Left lung (tissue), 4 donors: ENCODE measurements at regions not wholly inside any gene's neighbourhood (a gene's known extent, or its start where the extent isn't known, plus 50 kb on each side); places are given as distances from the start of the nearest gene placed in this dataset.

Experiments
- ATAC-seq: fragments of 200-7000 bp; cut with Tn5 transposase; one replicate; pipeline ENCODE4 v1.9.1; 2020; ENCODE audit warnings: moderate library complexity
- DNase-seq, 4 donors: peaks; one replicate each; pipeline ENCODE4 v3.0.0-alpha.2; 2013 to 2020
- H3K27ac ChIP-seq, 2 donors: fragments of 200-600 bp; sonication (generic) in 1 of 2; one replicate each; pipeline versions ENCODE4 v1.5.0 to v1.8.0; 2020 to 2021
- H3K27me3 ChIP-seq, 2 donors: fragments of 200-600 bp; sonication (generic) in 1 of 2; one replicate each; pipeline versions ENCODE4 v1.5.0 to v1.8.0; 2020 to 2021
- H3K36me3 ChIP-seq, 2 donors: fragments of 200-600 bp; sonication (generic) in 1 of 2; one replicate each; pipeline versions ENCODE4 v1.5.0 to v1.8.0; 2020 to 2021
- H3K4me1 ChIP-seq, 2 donors: fragments of 200-600 bp; one replicate each; pipeline ENCODE4 v1.8.0; 2021
- H3K4me3 ChIP-seq, 2 donors: fragments of 200-600 bp; sonication (generic) in 1 of 2; one replicate each; pipeline versions ENCODE4 v1.5.0 to v1.8.0; 2020 to 2021; ENCODE audit warnings: mild to moderate bottlenecking in 1 of 2
- H3K9me3 ChIP-seq, 2 donors: fragments of 200-600 bp; sonication (generic) in 1 of 2; one replicate each; pipeline versions ENCODE4 v1.5.0 to v1.8.0; 2020 to 2021
- CTCF ChIP-seq, 2 donors: fragments of 200-600 bp; sonication (generic) in 1 of 2; IDR thresholded peaks; one replicate each; pipeline versions ENCODE4 v1.5.0 to v1.8.0; 2021; ENCODE audit warnings: antibody characterized with exemption in 2 of 2
- intact Hi-C, 2 donors: fragments of 100-400 bp; cut with DNase I; formaldehyde crosslinking; loops; one replicate each; pipeline versions ENCODE4 v1.11.2 to v1.14.2; 2022
- donor health status: DM: no; HTN: yes; CAD: no.
- donor health status: DM: no; HTN: no; CAD: no.

DNA sequence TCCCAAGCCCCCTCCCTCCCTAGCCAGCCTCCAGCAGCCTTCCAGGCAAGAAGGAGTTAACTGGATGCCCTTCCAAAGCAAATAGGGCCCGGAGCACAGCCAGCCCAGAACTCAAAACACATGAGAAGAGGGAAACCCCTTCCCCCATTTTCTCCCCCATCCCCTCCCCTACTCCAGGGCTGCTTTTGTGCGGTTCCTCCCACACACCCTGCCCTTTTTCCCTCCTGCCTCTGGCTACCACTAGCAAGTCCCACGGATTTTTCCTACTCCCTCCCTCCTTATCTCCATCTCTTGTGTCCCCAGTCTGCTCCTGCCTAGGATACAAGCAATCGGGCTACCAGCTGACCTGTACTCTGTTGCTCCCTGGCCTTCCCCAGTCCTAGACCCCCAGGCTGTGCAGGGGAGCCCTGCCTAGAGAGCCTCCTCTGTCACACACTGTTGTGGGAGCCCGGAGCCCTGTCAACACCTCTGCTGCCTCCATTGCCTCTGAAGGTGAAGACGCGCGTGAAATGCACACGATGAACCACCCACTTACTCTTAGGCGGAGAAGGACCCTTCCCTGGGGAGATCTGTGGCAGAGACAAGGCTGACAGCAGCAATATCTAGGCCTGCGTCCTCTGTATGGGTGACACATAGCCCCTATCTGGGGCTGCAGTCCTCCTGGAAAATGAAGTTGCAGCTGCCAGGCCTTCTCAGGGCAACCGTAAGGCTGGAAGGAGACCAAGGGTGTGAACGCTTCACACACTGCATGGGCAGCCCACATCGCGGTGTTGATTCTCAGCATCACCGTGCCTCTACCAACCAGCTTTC is 282.8 kb downstream of the MN1 start:
- TF ChIP-seq CTCF (IDR thresholded peaks at IDR 0.05): no peak
- Histone ChIP-seq H3K4me1 (no peaks in the 10 kb centered on the region), H3K27me3 (no peaks in the 10 kb centered on the region), H3K27ac (no peak overlapping the region), H3K36me3 (no peaks in the 10 kb centered on the region), H3K9me3 (no peaks in the 10 kb centered on the region), H3K4me3 (no peak overlapping the region)
- no peak for ATAC-seq
- intact Hi-C loops: no loop called here
- DNase-seq: no peak

DNA sequence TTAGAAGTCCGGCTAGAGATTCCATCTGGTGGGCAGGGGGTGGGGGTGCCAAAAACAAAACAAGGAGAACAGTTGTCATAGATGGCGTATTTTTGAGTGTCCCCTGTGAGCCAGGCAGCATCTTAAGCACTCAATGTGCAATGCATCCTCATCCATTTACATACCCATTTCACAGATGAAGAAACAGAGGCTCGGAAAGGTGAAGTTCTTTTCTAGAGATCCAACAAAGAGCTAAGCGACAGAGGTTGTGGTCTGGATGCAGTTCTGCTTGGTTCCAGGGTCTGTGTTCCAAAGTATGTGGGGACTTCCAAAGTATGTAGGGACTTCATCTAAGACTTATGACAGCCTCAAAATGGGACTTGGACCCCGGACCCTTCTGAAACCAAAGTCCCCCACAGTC is 277.8 kb downstream of the MN1 start:
- Histone ChIP-seq H3K27ac (no peak overlapping the region), H3K36me3 (no peaks in the 10 kb centered on the region), H3K4me3 (no peak overlapping the region), H3K27me3 (peaks cover 0 to 5% of the 10 kb centered on the region in 2 donors), H3K9me3 (no peaks in the 10 kb centered on the region), H3K4me1 (no peaks in the 10 kb centered on the region)
- TF ChIP-seq CTCF (IDR thresholded peaks at IDR 0.05): no peak
- intact Hi-C loops: no loop called here
- ATAC-seq: no peak
- no peak for DNase-seq

GRCh38 chr22:27525711-27526110 is 275.8 kb downstream of the MN1 start:
- H3K4me3 ChIP-seq: no peak overlapping the region
- no peaks in the 10 kb centered on the region for H3K36me3 ChIP-seq
- no peak overlapping the region for H3K27ac ChIP-seq
- no peaks in the 10 kb centered on the region for H3K4me1 ChIP-seq
- no peaks in the 10 kb centered on the region for H3K9me3 ChIP-seq
- DNase-seq (no peak), ATAC-seq (no peak)
- no peak for TF ChIP-seq CTCF (IDR thresholded peaks at IDR 0.05)
- intact Hi-C loops: no loop called here
- peaks cover 0 to 5% of the 10 kb centered on the region in 2 donors for H3K27me3 ChIP-seq

DNA sequence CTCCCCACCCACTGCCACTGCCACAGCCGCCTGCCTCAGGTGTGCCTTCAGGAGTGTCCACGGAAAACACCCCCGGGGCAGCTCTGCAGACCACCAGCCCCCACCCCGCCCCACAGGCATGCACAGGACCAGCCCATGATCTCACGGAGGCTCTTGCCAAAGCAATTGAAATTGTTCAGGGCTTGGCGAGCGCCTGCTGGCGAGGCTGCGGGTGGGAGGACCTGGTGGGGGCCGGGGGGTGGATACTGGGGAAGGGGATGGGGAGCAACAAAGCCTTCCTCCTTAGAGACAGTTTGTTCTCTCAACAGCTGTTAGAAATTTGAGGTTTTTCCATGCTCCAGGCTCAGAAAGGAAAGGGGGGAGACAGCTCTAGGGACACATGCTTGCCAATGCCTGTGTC is 274.7 kb downstream of the MN1 start:
- H3K4me3 ChIP-seq: no peak overlapping the region
- H3K27me3 ChIP-seq: peaks cover 0 to 5% of the 10 kb centered on the region in 2 donors
- no peak for DNase-seq
- H3K4me1 ChIP-seq: no peaks in the 10 kb centered on the region
- no peaks in the 10 kb centered on the region for H3K36me3 ChIP-seq
- intact Hi-C loops: no loop called here
- H3K9me3 ChIP-seq: no peaks in the 10 kb centered on the region
- TF ChIP-seq CTCF (IDR thresholded peaks at IDR 0.05): no peak
- no peak for ATAC-seq
- H3K27ac ChIP-seq: no peak overlapping the region

- TF ChIP-seq CTCF (IDR thresholded peaks at IDR 0.05): no peak
- Histone ChIP-seq H3K9me3 (no peaks in the 10 kb centered on the region), H3K36me3 (no peaks in the 10 kb centered on the region), H3K4me1 (no peaks in the 10 kb centered on the region), H3K27me3 (peaks cover 0 to 7% of the 10 kb centered on the region in 2 donors), H3K27ac (no peak overlapping the region), H3K4me3 (no peak overlapping the region)
- ATAC-seq: peak; percentile 69
- intact Hi-C loops: no loop called here
- no peak for DNase-seq
Observed at GRCh38 chr22:27531782-27532530, 269.6 kb downstream of the MN1 start.
